Heart right ventricle (tissue), 16 donors: ENCODE measurements at regions not wholly inside any gene's neighbourhood (a gene's known extent, or its start where the extent isn't known, plus 50 kb on each side); places are given as distances from the start of the nearest gene placed in this dataset.

ENCODE experiments used
- ATAC-seq, 8 donors: fragments of 200-7000 bp; cut with Tn5 transposase; one replicate each; pipeline ENCODE4 v1.9.1; 2020; ENCODE audit warnings: mild to moderate bottlenecking in 8 of 8, moderate library complexity in 8 of 8, moderate number of reproducible peaks in 1 of 8
- DNase-seq, 2 donors: peaks; one replicate each; pipeline ENCODE4 v3.0.0-alpha.2; 2020
- H3K27ac ChIP-seq, 10 donors: fragments of 200-600 bp; sonication (generic) in 2 of 10; one replicate each; pipeline versions ENCODE4 v1.5.0 to v1.8.0; 2020 to 2022; ENCODE audit warnings: mild to moderate bottlenecking in 3 of 10
- H3K27me3 ChIP-seq, 7 donors: fragments of 200-600 bp; one replicate each; pipeline ENCODE4 v1.8.0; 2021 to 2022; ENCODE audit warnings: mild to moderate bottlenecking in 2 of 7
- H3K36me3 ChIP-seq, 9 donors: fragments of 200-600 bp; sonication (generic) in 1 of 9; one replicate each; pipeline versions ENCODE4 v1.5.0 to v1.8.0; 2020 to 2022; ENCODE audit warnings: mild to moderate bottlenecking in 2 of 9
- H3K4me1 ChIP-seq, 9 donors: fragments of 200-600 bp; sonication (generic) in 1 of 9; one replicate each; pipeline versions ENCODE4 v1.5.0 to v1.8.0; 2020 to 2022; ENCODE audit warnings: mild to moderate bottlenecking in 4 of 9
- H3K4me3 ChIP-seq, 10 donors: fragments of 200-600 bp; sonication (generic) in 2 of 10; one replicate each; pipeline versions ENCODE4 v1.5.0 to v1.8.0; 2020 to 2022; ENCODE audit warnings: mild to moderate bottlenecking in 7 of 10, moderate library complexity in 2 of 10
- H3K9me3 ChIP-seq, 11 donors: fragments of 200-600 bp in 10 of 11; sonication (generic) in 2 of 11; one replicate each; pipeline versions ENCODE4 v1.5.0 to v1.8.0; 2013 to 2022; ENCODE audit warnings: mild to moderate bottlenecking in 2 of 11, control low read depth in 1 of 11, moderate library complexity in 1 of 11
- CTCF ChIP-seq, 9 donors: fragments of 200-600 bp; sonication (generic) in 2 of 9; IDR thresholded peaks; one replicate each; pipeline versions ENCODE4 v1.5.0 to v1.8.0; 2021 to 2022; ENCODE audit warnings: antibody characterized with exemption in 9 of 9, mild to moderate bottlenecking in 5 of 9, moderate library complexity in 1 of 9
- whole genome bisulfite sequencing, 2 donors: extraction: QIAGEN DNeasy Blood & Tissue Kit; methylation state at CpG; one replicate each; pipeline ENCODE4 v1.1.7; 2013; ENCODE audit warnings: inconsistent platforms in 1 of 2; 5-methylcytosine and 5-hydroxymethylcytosine counted together
- intact Hi-C, 10 donors: fragments of 100-400 bp; cut with DNase I; formaldehyde crosslinking; loops; one replicate each; pipeline versions ENCODE4 v1.11.1 to v1.14.2; 2022
- donor health status: Arrhythmogenic right ventricular cardiomyopathy.
- donor health status: ischemic (EF 13 %, LVEDD 7.1; RV severe dilation, severe dysfunction).
- donor health status: healthy with polysubstance abuse.
- donor health status: DM: no; HTN: yes; CAD: no.
- donor health status: DM: no; HTN: no; CAD: no.
- donor health status: ischemic (EF 25% LVEDD 6.9; RV normal size, moderate dysfunction).
- donor health status: ischemic (EF 25% LVEDD 5.7; RV mildly dilated, moderate dysfunction).
- donor health status: healthy.
- donor health status: DM: yes; HTN: yes; CAD: no.
- donor health status: Ischemic cardiomyopathy.
- donor health status: ischemic (EF 35%, LVEDD 5.7; RV mildly dilated, moderate dysfunction).
- donor health status: nonischemic (EF 11% LVEDD 7.7; RV severe dilation, severe dysfunction).
- donor health status: DM: yes; HTN: yes; CAD: no.
- donor health status: PGD.
- donor health status: ischemic (EF 29% LVEDD 5.4; RV normal size, mild dysfunction).
- donor health status: nonischemic (EF 23%, LVEDD 6.1; RV moderate dilation, normal function).

GRCh38 chr14:49489341-49489740 lies 96.8 kb downstream of the RPS29 start:
- Histone ChIP-seq H3K9me3 (no peaks in the 10 kb centered on the region), H3K36me3 (no peaks in the 10 kb centered on the region), H3K27me3 (peaks cover 0 to 25% (median 6%) of the 10 kb centered on the region in 7 donors), H3K4me3 (no peak overlapping the region), H3K27ac (no peak overlapping the region), H3K4me1 (no peaks in the 10 kb centered on the region)
- ATAC-seq (no peak), DNase-seq (no peak)
- no peak for TF ChIP-seq CTCF (IDR thresholded peaks at IDR 0.05)
- intact Hi-C loops: no loop called here

- no peak overlapping the region for H3K4me3 ChIP-seq
- H3K9me3 ChIP-seq: no peaks in the 10 kb centered on the region
- peaks cover 0 to 14% (median 4%) of the 10 kb centered on the region in 7 donors for H3K27me3 ChIP-seq
- no peak overlapping the region for H3K27ac ChIP-seq
- ATAC-seq (no peak), DNase-seq (no peak)
- no peak for TF ChIP-seq CTCF (IDR thresholded peaks at IDR 0.05)
- no peaks in the 10 kb centered on the region for H3K36me3 ChIP-seq
- intact Hi-C loops: no loop called here
- H3K4me1 ChIP-seq: no peaks in the 10 kb centered on the region
Measured at GRCh38 chr14:49487238-49487637, 98.9 kb downstream of the RPS29 start.

- no peak for ATAC-seq
- peaks cover 0 to 10% (median 3%) of the 10 kb centered on the region in 7 donors for H3K27me3 ChIP-seq
- 54 to 60% methylated on average over 3 of the region's 3 CpGs for WGBS, 2 donors
- H3K36me3 ChIP-seq: no peaks in the 10 kb centered on the region
- no peaks in the 10 kb centered on the region for H3K4me1 ChIP-seq
- no peak for DNase-seq
- no peak overlapping the region for H3K27ac ChIP-seq
- peaks cover 0 to 12% (median 0%) of the 10 kb centered on the region in 11 donors for H3K9me3 ChIP-seq
- no peak for TF ChIP-seq CTCF (IDR thresholded peaks at IDR 0.05)
- H3K4me3 ChIP-seq: no peak overlapping the region
- intact Hi-C loops: no loop called here
Measured at GRCh38 chr14:49485290-49485689, 100.9 kb downstream of the RPS29 start.

- no peaks in the 10 kb centered on the region for H3K36me3 ChIP-seq
- no peak overlapping the region for H3K4me3 ChIP-seq
- intact Hi-C loops: no loop called here
- ATAC-seq: no peak
- H3K9me3 ChIP-seq: peaks cover 0 to 12% (median 0%) of the 10 kb centered on the region in 11 donors
- TF ChIP-seq CTCF (IDR thresholded peaks at IDR 0.05): no peak
- H3K27me3 ChIP-seq: peaks cover 0 to 10% (median 3%) of the 10 kb centered on the region in 7 donors
- WGBS, 2 donors: 82 to 88% methylated on average over 2 of the region's 2 CpGs
- H3K27ac ChIP-seq: no peak overlapping the region
- no peak for DNase-seq
- H3K4me1 ChIP-seq: no peaks in the 10 kb centered on the region
Measured at GRCh38 chr14:49484180-49484579, 102.0 kb downstream of the RPS29 start.

- H3K9me3 ChIP-seq: peaks cover 0 to 12% (median 0%) of the 10 kb centered on the region in 11 donors
- no peak for TF ChIP-seq CTCF (IDR thresholded peaks at IDR 0.05)
- WGBS, 2 donors: 27 to 35% methylated on average over 1 of the region's 1 CpG
- no peaks in the 10 kb centered on the region for H3K4me1 ChIP-seq
- no peak overlapping the region for H3K27ac ChIP-seq
- H3K27me3 ChIP-seq: peaks cover 0 to 5% (median 2%) of the 10 kb centered on the region in 7 donors
- no peak for ATAC-seq
- no peak for DNase-seq
- intact Hi-C loops: no loop called here
- no peaks in the 10 kb centered on the region for H3K36me3 ChIP-seq
- H3K4me3 ChIP-seq: no peak overlapping the region
Measured at GRCh38 chr14:49483268-49483667, 102.9 kb downstream of the RPS29 start.
